Stomach (tissue), 8 donors: ENCODE measurements at regions not wholly inside any gene's neighbourhood (a gene's known extent, or its start where the extent isn't known, plus 50 kb on each side); places are given as distances from the start of the nearest gene placed in this dataset.

ENCODE experiments used
- DNase-seq, 2 donors: peaks; one replicate each; pipeline versions ENCODE4 v3.0.0 to v3.0.0-alpha.2; 2013 to 2019
- H3K27ac ChIP-seq, 5 donors: fragments of 200-600 bp in 4 of 5; sonication (generic) in 4 of 5; one replicate each; pipeline ENCODE4 v1.5.1; 2013 to 2019; ENCODE audit warnings: mild to moderate bottlenecking in 1 of 5, moderate library complexity in 1 of 5
- H3K27me3 ChIP-seq, 3 donors: fragments of 200-600 bp; sonication (generic); one replicate each; pipeline ENCODE4 v1.5.1; 2017 to 2019; ENCODE audit warnings: mixed run types in 1 of 3
- H3K36me3 ChIP-seq, 4 donors: fragments of 200-600 bp; sonication (generic); 1 replicate in 3 of 4; 2 replicates in 1 of 4; pipeline ENCODE4 v1.5.1; 2016 to 2019
- H3K4me1 ChIP-seq, 4 donors: fragments of 200-600 bp; sonication (generic); one replicate each; pipeline ENCODE4 v1.5.1; 2016 to 2019
- H3K4me3 ChIP-seq, 4 donors: fragments of 200-600 bp; sonication (generic) in 3 of 4; one replicate each; pipeline ENCODE4 v1.5.1; 2016 to 2019; ENCODE audit warnings: mild to moderate bottlenecking in 1 of 4
- H3K9me3 ChIP-seq, 4 donors: fragments of 200-600 bp; sonication (generic); one replicate each; pipeline ENCODE4 v1.5.1; 2016 to 2019
- EP300 ChIP-seq: sonication (generic); formaldehyde crosslinking; IDR thresholded peaks from one replicate; pipeline ENCODE4 v1.6.1; 2017; ENCODE audit warnings: antibody characterized with exemption
- POLR2A ChIP-seq, 4 donors: fragments of 450-650 bp; IDR thresholded peaks; one replicate each; pipeline ENCODE4 v1.6.1; 2016; ENCODE audit warnings: antibody characterized with exemption in 4 of 4, control low read depth in 2 of 4, mild to moderate bottlenecking in 1 of 4, moderate library complexity in 1 of 4
- POLR2AphosphoS5 ChIP-seq, 3 donors: sonication (generic); formaldehyde crosslinking; IDR thresholded peaks; one replicate each; pipeline ENCODE4 v1.6.1; 2016; ENCODE audit warnings: antibody characterized with exemption in 3 of 3
- WGBS, 5 donors: extraction: QIAGEN DNeasy Blood & Tissue Kit in 3 of 5; methylation state at CpG; one replicate each; pipeline versions ENCODE4 v1.1.5 to v1.1.7; 2013 to 2018; 5-methylcytosine and 5-hydroxymethylcytosine counted together
- intact Hi-C: fragments of 100-400 bp; cut with DNase I; formaldehyde crosslinking; loops from one replicate; pipeline ENCODE4 v1.15.1; 2023; ENCODE audit warnings: low total_unique reads
- TF ChIP-seq, protein P1 (sequence below), 7 experiments: fragments of 450-650 bp in 4 of 7; fragments of 200-600 bp in 3 of 7; sonication (generic) in 3 of 7; IDR thresholded peaks; one replicate each; pipeline ENCODE4 v1.5.1; 2016 to 2019; ENCODE audit warnings: antibody characterized with exemption in 7 of 7, control low read depth in 2 of 7, mild to moderate bottlenecking in 1 of 7
- donor health status: healthy with polysubstance abuse.
- donor health status: Bipolar disorder and iron deficiency.
- donor health status: healthy.

DNA sequence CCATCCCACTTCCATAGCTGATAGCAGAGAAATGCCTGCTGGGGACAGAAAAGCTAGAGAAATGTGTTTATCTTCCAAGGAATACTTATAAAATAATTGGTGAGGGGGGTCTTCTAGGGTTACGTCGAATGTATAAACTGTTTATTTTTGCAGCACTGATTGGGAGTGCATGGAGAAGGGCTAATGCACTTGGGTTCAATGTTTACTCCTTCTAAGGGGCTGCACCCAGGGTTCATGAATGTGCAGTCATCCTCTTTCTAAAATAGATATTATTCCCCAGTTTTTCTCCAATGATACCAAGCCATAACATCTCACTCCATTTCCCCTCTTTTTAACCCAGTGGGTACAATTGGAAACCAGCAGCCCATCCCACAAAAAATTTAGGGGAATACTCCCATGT lies 336.9 kb downstream of the ETS1 start:
- no peak overlapping the region for H3K4me3 ChIP-seq
- H3K27me3 ChIP-seq = no peaks in the 10 kb centered on the region
- no peak overlapping the region for H3K27ac ChIP-seq
- intact Hi-C loops = no loop called here
- no peaks in the 10 kb centered on the region for H3K36me3 ChIP-seq
- H3K9me3 ChIP-seq = no peaks in the 10 kb centered on the region
- peaks cover 0 to 12% (median 0%) of the 10 kb centered on the region in 4 donors for H3K4me1 ChIP-seq
- DNase-seq = no peak
- TF ChIP-seq, protein P1, sequence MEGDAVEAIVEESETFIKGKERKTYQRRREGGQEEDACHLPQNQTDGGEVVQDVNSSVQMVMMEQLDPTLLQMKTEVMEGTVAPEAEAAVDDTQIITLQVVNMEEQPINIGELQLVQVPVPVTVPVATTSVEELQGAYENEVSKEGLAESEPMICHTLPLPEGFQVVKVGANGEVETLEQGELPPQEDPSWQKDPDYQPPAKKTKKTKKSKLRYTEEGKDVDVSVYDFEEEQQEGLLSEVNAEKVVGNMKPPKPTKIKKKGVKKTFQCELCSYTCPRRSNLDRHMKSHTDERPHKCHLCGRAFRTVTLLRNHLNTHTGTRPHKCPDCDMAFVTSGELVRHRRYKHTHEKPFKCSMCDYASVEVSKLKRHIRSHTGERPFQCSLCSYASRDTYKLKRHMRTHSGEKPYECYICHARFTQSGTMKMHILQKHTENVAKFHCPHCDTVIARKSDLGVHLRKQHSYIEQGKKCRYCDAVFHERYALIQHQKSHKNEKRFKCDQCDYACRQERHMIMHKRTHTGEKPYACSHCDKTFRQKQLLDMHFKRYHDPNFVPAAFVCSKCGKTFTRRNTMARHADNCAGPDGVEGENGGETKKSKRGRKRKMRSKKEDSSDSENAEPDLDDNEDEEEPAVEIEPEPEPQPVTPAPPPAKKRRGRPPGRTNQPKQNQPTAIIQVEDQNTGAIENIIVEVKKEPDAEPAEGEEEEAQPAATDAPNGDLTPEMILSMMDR (IDR thresholded peaks at IDR 0.05) = no peak
- TF ChIP-seq POLR2A (IDR thresholded peaks at IDR 0.05) (no peak), POLR2AphosphoS5 (IDR thresholded peaks at IDR 0.05) (no peak), EP300 (no peak)
- 65 to 79% (median 70%) methylated on average over 2 of the region's 2 CpGs for WGBS, 5 donors

DNA sequence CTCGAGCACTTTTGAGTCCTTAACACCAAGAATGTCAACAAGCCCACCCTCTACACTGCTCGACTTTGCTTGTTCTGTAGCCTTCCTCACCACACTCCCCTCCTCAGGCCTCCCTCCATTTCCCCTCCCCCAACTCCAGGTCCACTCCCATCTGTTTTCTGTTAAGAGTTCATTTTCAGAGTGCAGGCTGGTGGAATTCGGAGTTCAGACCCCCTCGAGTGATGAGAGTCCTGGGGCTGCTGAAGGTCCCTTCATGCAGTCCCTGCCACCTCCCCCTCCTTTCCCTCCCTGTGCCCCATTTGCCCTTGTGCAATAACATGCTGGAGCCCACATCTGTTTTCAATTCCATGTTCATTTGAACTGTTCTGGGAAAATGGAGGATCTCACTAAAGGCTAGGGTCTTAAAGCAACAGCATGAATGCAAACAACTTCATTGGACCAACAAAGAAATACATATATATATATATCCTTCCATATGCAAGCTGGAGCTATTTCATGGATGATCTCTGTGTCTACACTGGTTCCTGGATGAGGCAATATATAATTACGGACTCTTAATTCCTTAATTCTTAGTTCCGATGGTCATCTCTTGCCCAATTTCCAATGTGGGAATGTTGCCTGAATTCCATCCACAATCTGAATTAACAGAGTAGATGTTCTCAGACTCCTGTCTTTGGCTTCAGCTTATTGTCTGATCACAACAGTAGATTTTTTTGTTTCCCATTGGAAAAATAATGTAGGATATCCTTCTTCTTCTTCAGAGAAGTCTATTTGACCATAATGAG lies 340.4 kb downstream of the ETS1 start:
- H3K27me3 ChIP-seq = no peaks in the 10 kb centered on the region
- no peaks in the 10 kb centered on the region for H3K9me3 ChIP-seq
- DNase-seq = peak in 1 of 2 donors; percentile 38
- WGBS, 5 donors = 63 to 71% (median 65%) methylated on average over 6 of the region's 6 CpGs
- TF ChIP-seq POLR2AphosphoS5 (IDR thresholded peaks at IDR 0.05) (no peak), POLR2A (IDR thresholded peaks at IDR 0.05) (no peak)
- TF ChIP-seq, protein P1 (IDR thresholded peaks at IDR 0.05) = no peak
- H3K27ac ChIP-seq = no peak overlapping the region
- intact Hi-C loops = no loop called here
- no peak overlapping the region for H3K4me3 ChIP-seq
- no peaks in the 10 kb centered on the region for H3K36me3 ChIP-seq
- peaks cover 0 to 12% (median 0%) of the 10 kb centered on the region in 4 donors for H3K4me1 ChIP-seq

DNA sequence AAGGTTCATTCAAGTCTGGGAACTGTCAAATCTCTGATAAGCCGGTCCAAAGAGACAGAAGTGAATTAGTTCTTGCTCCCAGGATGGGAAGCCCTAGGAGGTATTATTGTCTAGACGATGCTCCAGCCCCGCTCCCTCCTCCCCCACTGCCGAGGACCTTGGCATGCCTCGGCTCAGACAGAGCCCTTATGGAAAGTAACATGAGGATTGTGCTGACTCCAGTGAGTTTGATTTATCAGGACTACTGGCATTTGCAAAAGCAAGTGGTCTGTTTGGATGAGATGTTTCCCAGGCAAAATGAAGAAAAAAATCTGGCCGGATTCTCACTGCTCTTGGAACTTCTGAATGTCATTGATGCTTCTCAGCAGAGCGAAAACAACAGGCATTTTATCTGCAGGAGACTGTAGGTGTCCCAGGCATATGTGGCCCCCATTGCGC lies 341.0 kb downstream of the ETS1 start:
- Histone ChIP-seq H3K27me3 (no peaks in the 10 kb centered on the region), H3K4me3 (no peak overlapping the region), H3K9me3 (no peaks in the 10 kb centered on the region), H3K36me3 (no peaks in the 10 kb centered on the region), H3K27ac (no peak overlapping the region), H3K4me1 (peaks cover 0 to 12% (median 0%) of the 10 kb centered on the region in 4 donors)
- WGBS, 5 donors = 52 to 69% (median 65%) methylated on average over 8 of the region's 8 CpGs
- peak in 1 of 2 donors; percentile 80 for DNase-seq
- intact Hi-C loops = no loop called here
- TF ChIP-seq POLR2AphosphoS5 (IDR thresholded peaks at IDR 0.05) (no peak), EP300 (no peak), POLR2A (IDR thresholded peaks at IDR 0.05) (no peak)
- TF ChIP-seq, protein P1 (IDR thresholded peaks at IDR 0.05) = no peak

DNA sequence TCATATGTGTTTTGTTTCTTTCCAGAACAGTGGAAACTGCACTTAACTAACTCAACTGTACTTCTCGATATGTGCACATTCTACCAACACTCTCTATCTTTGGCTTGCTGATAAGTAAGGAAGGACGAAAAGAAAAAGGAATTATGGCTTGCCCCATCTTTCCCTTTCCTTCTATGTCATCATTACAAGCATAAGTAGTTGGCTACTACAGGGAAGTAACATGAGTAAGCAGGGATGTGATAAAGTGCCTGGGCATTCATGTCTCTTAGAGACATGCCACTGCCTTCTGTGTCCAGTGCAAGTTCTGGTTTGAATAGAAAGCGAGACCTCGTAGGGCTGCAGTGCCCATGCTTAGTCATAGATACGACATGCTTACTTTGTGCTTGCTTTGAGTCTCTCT lies 342.5 kb downstream of the ETS1 start:
- WGBS, 5 donors = 81 to 92% (median 88%) methylated on average over 5 of the region's 5 CpGs
- Histone ChIP-seq H3K27ac (no peak overlapping the region), H3K36me3 (no peaks in the 10 kb centered on the region), H3K4me1 (peaks cover 0 to 12% (median 4%) of the 10 kb centered on the region in 4 donors), H3K9me3 (no peaks in the 10 kb centered on the region), H3K27me3 (no peaks in the 10 kb centered on the region), H3K4me3 (no peak overlapping the region)
- DNase-seq = no peak
- intact Hi-C loops = no loop called here
- TF ChIP-seq EP300 (no peak), POLR2A (IDR thresholded peaks at IDR 0.05) (no peak), POLR2AphosphoS5 (IDR thresholded peaks at IDR 0.05) (no peak)
- TF ChIP-seq, protein P1 (IDR thresholded peaks at IDR 0.05) = no peak
